ENCODE measurements at regions not wholly inside any gene's neighbourhood (a gene's known extent, or its start where the extent isn't known, plus 50 kb on each side); places are given as distances from the start of the nearest gene placed in this dataset.
"Not testable (repeated sequence)": the region's sequence is repeated elsewhere in the genome, so short reads cannot be mapped to it uniquely, and the experiment has no call there.

- intact Hi-C loops (cut with DNase I) = no loop called here
- DNase-seq (ENCODE audit: low spot score) (no peak), ATAC-seq (peak; percentile 67)
Measured at GRCh38 chr13:18714889-18715288, 466.7 kb downstream of the TUBA3C start.

GRCh38 chr13:18710673-18711072 is 471.0 kb downstream of the TUBA3C start:
- intact Hi-C loops (cut with DNase I); DNase-seq (ENCODE audit: low spot score): not testable (repeated sequence)
- peak; percentile 79 for ATAC-seq

GRCh38 chr13:18706538-18706937 is 475.1 kb downstream of the TUBA3C start:
- ATAC-seq; intact Hi-C loops (cut with DNase I); DNase-seq (ENCODE audit: low spot score): not testable (repeated sequence)

- intact Hi-C loops (cut with DNase I); DNase-seq (ENCODE audit: low spot score); ATAC-seq: not testable (repeated sequence)
Measured at GRCh38 chr13:18702464-18703247, 479.0 kb downstream of the TUBA3C start.

- ATAC-seq; intact Hi-C loops (cut with DNase I); DNase-seq (ENCODE audit: low spot score): not testable (repeated sequence)
Measured at GRCh38 chr13:18698332-18698731, 483.3 kb downstream of the TUBA3C start.

- DNase-seq (ENCODE audit: low spot score); ATAC-seq; intact Hi-C loops (cut with DNase I): not testable (repeated sequence)
Measured at GRCh38 chr13:18697851-18698250, 483.8 kb downstream of the TUBA3C start.

- ATAC-seq; intact Hi-C loops (cut with DNase I); DNase-seq (ENCODE audit: low spot score): not testable (repeated sequence)
Measured at GRCh38 chr13:18697221-18697620, 484.4 kb downstream of the TUBA3C start.

- intact Hi-C loops (cut with DNase I); ATAC-seq: not testable (repeated sequence)
Measured at GRCh38 chr13:18677403-18677802, 504.2 kb downstream of the TUBA3C start.

GRCh38 chr13:18675268-18675667 is 506.4 kb downstream of the TUBA3C start:
- ATAC-seq; intact Hi-C loops (cut with DNase I); DNase-seq (ENCODE audit: low spot score): not testable (repeated sequence)

More at GRCh38 chr13:18677403-18677802, 504.2 kb downstream of the TUBA3C start:
- DNase-seq (ENCODE audit: low spot score) = not testable (repeated sequence)

GRCh38 chr13:18673794-18674193 is 507.8 kb downstream of the TUBA3C start:
- intact Hi-C loops (cut with DNase I); DNase-seq (ENCODE audit: low spot score); ATAC-seq: not testable (repeated sequence)

GRCh38 chr13:18666585-18666984 is 515.0 kb downstream of the TUBA3C start:
- ATAC-seq; intact Hi-C loops (cut with DNase I); DNase-seq (ENCODE audit: low spot score): not testable (repeated sequence)

GRCh38 chr13:18665716-18666115 is 515.9 kb downstream of the TUBA3C start:
- DNase-seq (ENCODE audit: low spot score); intact Hi-C loops (cut with DNase I); ATAC-seq: not testable (repeated sequence)

GRCh38 chr13:18665124-18665523 is 516.5 kb downstream of the TUBA3C start:
- DNase-seq (ENCODE audit: low spot score); intact Hi-C loops (cut with DNase I); ATAC-seq: not testable (repeated sequence)

GRCh38 chr13:18663222-18663621 is 518.4 kb downstream of the TUBA3C start:
- ATAC-seq; intact Hi-C loops (cut with DNase I); DNase-seq (ENCODE audit: low spot score): not testable (repeated sequence)

- DNase-seq (ENCODE audit: low spot score); intact Hi-C loops (cut with DNase I); ATAC-seq: not testable (repeated sequence)
Measured at GRCh38 chr13:18643644-18644172, 537.9 kb downstream of the TUBA3C start.

- ATAC-seq; DNase-seq (ENCODE audit: low spot score); intact Hi-C loops (cut with DNase I): not testable (repeated sequence)
Measured at GRCh38 chr13:18628928-18629327, 552.7 kb downstream of the TUBA3C start.

- ATAC-seq (no peak), DNase-seq (ENCODE audit: low spot score) (no peak)
- intact Hi-C loops (cut with DNase I) = no loop called here
Measured at GRCh38 chr13:18628428-18628827, 553.2 kb downstream of the TUBA3C start.

- ATAC-seq; intact Hi-C loops (cut with DNase I); DNase-seq (ENCODE audit: low spot score): not testable (repeated sequence)
Measured at GRCh38 chr13:18624061-18624460, 557.6 kb downstream of the TUBA3C start.

- ATAC-seq; DNase-seq (ENCODE audit: low spot score); intact Hi-C loops (cut with DNase I): not testable (repeated sequence)
Measured at GRCh38 chr13:18618442-18618841, 563.2 kb downstream of the TUBA3C start.

- ATAC-seq; intact Hi-C loops (cut with DNase I); DNase-seq (ENCODE audit: low spot score): not testable (repeated sequence)
Measured at GRCh38 chr13:18610476-18610875, 571.1 kb downstream of the TUBA3C start.

Data from sciatic nerve (tissue), 2 donors.